ENCODE measurements at regions not wholly inside any gene's neighbourhood (a gene's known extent, or its start where the extent isn't known, plus 50 kb on each side); places are given as distances from the start of the nearest gene placed in this dataset.

DNA sequence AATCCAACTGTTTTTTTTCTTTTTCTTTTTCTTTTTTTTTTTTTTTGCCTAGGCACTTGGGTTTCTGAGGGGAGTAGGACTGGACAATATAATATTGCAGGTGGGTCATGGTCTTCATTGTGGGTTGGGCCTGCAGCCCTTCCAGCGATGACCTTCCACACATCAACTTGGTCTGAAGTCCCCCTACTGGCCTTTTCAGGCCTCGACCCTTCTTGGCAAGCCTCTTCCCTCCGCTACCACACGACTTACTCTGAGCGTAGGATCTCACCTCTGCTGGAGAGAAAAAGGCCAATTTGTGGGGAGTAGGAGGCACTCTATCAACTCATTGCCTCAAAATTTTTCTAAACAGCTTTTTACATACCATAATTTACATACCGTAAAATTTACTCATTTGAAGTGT is 51.1 kb upstream of the GRIK3 start:
- in situ Hi-C loops (cut with MboI; ENCODE audit: low pct_unique_long_range_greater_than_20kb, low sequenced_read_pairs, unreplicated experiment), result no loop called here
- TF ChIP-seq, protein P1, sequence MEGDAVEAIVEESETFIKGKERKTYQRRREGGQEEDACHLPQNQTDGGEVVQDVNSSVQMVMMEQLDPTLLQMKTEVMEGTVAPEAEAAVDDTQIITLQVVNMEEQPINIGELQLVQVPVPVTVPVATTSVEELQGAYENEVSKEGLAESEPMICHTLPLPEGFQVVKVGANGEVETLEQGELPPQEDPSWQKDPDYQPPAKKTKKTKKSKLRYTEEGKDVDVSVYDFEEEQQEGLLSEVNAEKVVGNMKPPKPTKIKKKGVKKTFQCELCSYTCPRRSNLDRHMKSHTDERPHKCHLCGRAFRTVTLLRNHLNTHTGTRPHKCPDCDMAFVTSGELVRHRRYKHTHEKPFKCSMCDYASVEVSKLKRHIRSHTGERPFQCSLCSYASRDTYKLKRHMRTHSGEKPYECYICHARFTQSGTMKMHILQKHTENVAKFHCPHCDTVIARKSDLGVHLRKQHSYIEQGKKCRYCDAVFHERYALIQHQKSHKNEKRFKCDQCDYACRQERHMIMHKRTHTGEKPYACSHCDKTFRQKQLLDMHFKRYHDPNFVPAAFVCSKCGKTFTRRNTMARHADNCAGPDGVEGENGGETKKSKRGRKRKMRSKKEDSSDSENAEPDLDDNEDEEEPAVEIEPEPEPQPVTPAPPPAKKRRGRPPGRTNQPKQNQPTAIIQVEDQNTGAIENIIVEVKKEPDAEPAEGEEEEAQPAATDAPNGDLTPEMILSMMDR (IDR thresholded peaks at IDR 0.05; ENCODE audit: extremely low read depth, insufficient read depth, missing control alignments), result no peak
- no peak for DNase-seq (ENCODE audit: low spot score)

DNA sequence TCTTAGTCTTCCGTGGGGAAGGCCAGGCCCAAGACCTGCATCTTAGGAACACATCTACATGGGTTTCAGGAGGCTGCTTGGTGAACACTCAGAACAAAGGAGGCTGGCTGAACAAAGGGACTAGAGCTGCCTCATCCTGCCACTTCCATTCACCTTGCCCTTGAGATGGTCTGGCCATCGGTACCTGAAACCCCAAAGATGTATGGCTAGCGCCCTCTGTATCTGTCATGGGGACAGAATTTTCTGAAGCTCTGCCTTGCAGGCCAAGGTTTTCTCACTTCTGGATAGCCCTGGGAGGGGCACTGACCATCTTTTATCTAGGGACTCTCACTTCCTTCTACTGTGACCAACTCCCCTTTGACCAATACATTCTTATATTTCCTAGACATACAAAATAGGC is 55.4 kb upstream of the GRIK3 start:
- TF ChIP-seq, protein P1 (IDR thresholded peaks at IDR 0.05; ENCODE audit: extremely low read depth, insufficient read depth, missing control alignments), result no peak
- in situ Hi-C loops (cut with MboI; ENCODE audit: low pct_unique_long_range_greater_than_20kb, low sequenced_read_pairs, unreplicated experiment), result no loop called here

DNA sequence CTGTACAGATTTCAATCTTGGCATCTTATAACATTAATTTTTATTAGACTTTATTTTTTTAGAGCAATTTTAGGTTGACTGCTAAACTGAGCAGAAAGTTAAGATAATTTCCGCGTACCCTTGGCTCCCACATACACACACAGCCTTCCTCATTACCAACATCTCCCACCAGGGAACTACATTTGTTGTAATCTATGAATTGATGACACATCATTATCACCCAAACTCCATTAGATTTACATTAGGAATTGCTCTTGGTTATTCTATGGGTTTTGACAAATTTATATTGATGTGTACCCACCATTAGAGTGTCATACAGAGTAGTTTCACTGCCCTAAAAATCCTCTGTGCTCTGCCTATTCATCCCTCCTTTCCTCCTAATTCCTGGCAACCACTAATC is 56.4 kb upstream of the GRIK3 start:
- in situ Hi-C loops (cut with MboI; ENCODE audit: low pct_unique_long_range_greater_than_20kb, low sequenced_read_pairs, unreplicated experiment), result no loop called here
- TF ChIP-seq, protein P1 (IDR thresholded peaks at IDR 0.05; ENCODE audit: extremely low read depth, insufficient read depth, missing control alignments), result no peak
- no peak for DNase-seq (ENCODE audit: low spot score)

More for the DNA sequence above, 55.4 kb upstream of the GRIK3 start:
- no peak for DNase-seq (ENCODE audit: low spot score)

DNA sequence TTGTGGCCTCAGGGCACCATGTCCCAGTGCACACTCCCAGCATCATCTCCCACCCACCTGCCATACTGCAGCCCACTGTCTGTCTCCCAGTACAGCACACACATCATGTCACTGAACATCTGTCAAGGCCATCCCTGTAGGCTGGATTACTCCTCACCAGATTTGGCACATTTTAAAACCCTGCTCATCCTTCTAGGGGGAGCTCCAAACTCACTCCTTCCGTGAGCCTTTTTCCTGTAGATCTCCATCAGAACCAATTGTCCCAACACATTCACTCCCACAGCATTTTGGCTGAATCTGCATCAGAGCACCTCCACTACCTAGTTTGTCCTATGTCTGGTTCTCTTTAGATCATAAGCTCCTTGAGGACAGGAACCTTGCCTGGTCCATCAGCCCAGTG is 58.6 kb upstream of the GRIK3 start:
- in situ Hi-C loops (cut with MboI; ENCODE audit: low pct_unique_long_range_greater_than_20kb, low sequenced_read_pairs, unreplicated experiment), result no loop called here
- TF ChIP-seq, protein P1 (IDR thresholded peaks at IDR 0.05; ENCODE audit: extremely low read depth, insufficient read depth, missing control alignments), result no peak
- no peak for DNase-seq (ENCODE audit: low spot score)

DNA sequence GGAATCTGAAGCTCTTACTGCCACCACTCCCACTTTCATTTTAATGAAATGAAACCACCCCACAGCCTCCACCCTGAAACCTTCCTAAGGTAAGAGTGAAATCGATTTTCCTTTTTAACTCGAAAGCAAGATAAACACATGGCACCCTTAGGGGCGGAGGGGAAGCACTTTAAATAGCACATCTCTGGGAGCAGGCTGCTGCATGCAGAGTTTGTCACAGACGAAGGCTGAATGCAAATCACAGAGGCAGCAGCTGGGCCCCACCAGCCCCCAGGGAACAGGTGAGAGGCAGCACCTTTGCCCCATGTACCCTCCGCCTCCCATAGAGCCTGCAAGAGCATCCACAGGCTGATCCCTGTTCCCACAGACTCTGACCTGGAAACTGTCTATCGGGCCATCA is 60.0 kb upstream of the GRIK3 start:
- TF ChIP-seq, protein P1 (IDR thresholded peaks at IDR 0.05; ENCODE audit: extremely low read depth, insufficient read depth, missing control alignments), result no peak
- no peak for DNase-seq (ENCODE audit: low spot score)
- in situ Hi-C loops (cut with MboI; ENCODE audit: low pct_unique_long_range_greater_than_20kb, low sequenced_read_pairs, unreplicated experiment), result no loop called here

DNA sequence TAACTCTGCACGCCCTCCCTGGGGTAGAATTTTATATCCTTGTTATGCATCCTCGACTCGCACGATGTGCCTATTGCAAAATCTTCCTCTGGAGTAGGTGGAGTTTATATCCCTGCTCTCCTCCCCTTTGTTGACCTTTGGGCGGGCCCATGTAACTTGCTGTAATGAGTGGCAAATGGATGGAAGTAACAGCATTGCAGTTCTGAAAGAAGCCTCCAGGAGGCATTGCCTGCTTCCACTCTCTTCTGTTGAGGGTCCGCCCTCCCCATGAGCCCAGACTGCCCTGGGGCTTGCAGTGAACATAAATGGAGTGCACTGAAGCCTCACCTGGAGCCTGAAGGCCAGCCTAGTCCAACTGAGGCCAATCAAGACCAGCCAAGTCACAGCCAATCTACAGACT is 62.2 kb upstream of the GRIK3 start:
- peak; percentile 41 for DNase-seq (ENCODE audit: low spot score)
- TF ChIP-seq, protein P1 (IDR thresholded peaks at IDR 0.05; ENCODE audit: extremely low read depth, insufficient read depth, missing control alignments), result peak; percentile 51
- in situ Hi-C loops (cut with MboI; ENCODE audit: low pct_unique_long_range_greater_than_20kb, low sequenced_read_pairs, unreplicated experiment), result no loop called here

DNA sequence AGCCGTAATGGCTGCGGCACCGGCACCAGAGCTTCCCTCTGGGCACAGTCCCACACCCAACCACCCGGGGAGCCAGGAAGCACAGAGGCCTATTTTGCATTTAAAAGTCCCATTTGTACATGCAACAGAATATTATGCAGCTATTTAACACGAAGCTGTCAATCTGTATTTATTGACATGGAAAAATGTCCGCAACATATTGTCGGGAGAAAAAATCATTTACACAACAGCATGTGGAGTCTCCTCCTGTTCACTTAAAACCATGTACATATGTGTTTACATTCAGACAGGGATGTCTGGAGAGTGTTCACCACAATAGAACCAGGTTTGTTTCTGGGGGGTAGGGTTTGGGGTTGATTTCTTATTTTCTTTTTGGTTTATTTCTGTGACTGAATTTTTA is 63.4 kb upstream of the GRIK3 start:
- no peak for DNase-seq (ENCODE audit: low spot score)
- in situ Hi-C loops (cut with MboI; ENCODE audit: low pct_unique_long_range_greater_than_20kb, low sequenced_read_pairs, unreplicated experiment), result no loop called here
- TF ChIP-seq, protein P1 (IDR thresholded peaks at IDR 0.05; ENCODE audit: extremely low read depth, insufficient read depth, missing control alignments), result no peak

Data from GM13977 (cell line).